ENCODE measurements at regions not wholly inside any gene's neighbourhood (a gene's known extent, or its start where the extent isn't known, plus 50 kb on each side); places are given as distances from the start of the nearest gene placed in this dataset.

DNA sequence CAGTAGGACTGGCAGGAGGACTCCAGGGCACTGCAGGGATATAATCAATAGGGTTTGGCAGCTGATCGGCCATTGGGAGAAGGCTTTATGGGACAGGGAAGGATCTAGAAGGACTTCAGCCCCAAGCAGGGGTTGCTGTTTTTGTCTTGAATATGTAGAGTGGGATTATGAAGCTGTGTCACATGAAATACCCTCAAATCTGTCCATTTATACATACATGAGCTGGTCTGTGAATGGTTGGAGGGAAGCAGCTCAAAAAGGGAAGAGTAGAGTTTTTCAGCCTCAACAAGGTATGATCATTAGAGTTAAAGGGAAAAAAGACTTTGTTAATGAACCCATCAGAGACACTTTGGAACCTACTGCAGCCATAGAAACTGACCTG lies 98.2 kb upstream of the ZNF217 start:
- TF ChIP-seq REST (IDR thresholded peaks at IDR 0.05; ENCODE audit: low read depth) (no peak), TEAD4 (IDR thresholded peaks at IDR 0.05) (no peak), MAX (IDR thresholded peaks at IDR 0.05) (no peak), RAD21 (IDR thresholded peaks at IDR 0.05; ENCODE audit: low read depth) (no peak), FOXM1 (IDR thresholded peaks at IDR 0.05; ENCODE audit: borderline replicate concordance, low read depth) (no peak)
- TF ChIP-seq, protein P1, sequence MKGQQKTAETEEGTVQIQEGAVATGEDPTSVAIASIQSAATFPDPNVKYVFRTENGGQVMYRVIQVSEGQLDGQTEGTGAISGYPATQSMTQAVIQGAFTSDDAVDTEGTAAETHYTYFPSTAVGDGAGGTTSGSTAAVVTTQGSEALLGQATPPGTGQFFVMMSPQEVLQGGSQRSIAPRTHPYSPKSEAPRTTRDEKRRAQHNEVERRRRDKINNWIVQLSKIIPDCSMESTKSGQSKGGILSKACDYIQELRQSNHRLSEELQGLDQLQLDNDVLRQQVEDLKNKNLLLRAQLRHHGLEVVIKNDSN (IDR thresholded peaks at IDR 0.05), result no peak

DNA sequence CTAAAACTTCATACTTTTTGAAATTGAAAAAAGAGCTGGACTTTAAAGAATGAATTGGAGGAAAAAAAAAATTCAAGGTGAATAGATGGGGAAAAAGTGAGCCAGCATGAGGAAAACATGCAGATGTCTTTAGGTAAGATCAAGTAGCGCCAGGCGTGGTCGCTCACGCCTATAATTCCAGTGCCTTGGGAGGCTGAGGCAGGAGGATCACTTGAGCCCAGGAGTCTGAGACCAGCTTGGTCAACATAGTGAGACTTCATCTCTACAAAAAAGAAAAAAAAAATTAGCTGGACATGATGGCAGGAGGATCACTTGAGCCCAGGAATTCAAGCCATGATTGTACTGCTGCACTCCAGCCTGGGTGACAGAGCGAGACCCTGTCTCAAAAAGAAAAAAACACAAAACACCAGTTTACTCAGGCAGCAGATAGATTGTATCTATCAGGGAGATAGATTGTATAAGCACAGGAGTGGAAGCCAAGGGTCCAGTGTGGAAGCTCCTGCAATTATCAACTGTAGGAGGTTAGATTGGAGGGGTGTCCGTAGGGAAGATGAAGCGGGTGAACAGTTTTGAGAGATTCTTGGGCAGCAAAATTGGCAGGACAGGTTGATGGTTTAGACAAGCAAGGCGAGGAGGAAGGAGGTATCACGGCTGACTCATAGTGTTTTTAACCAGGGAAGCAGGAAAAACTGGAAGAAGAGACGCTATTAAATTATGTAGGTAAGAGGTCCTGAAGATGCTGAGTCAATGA lies 97.6 kb upstream of the ZNF217 start:
- TF ChIP-seq MAX (IDR thresholded peaks at IDR 0.05) (no peak), YY1 (IDR thresholded peaks at IDR 0.05; ENCODE audit: low read depth) (no peak), NFIC (IDR thresholded peaks at IDR 0.05) (no peak), REST (IDR thresholded peaks at IDR 0.05; ENCODE audit: low read depth) (no peak), EP300 (IDR thresholded peaks at IDR 0.05; ENCODE audit: borderline replicate concordance) (no peak), CEBPB (IDR thresholded peaks at IDR 0.05) (no peak), TEAD4 (IDR thresholded peaks at IDR 0.05) (no peak), CREB1 (IDR thresholded peaks at IDR 0.05; ENCODE audit: low read depth) (no peak), FOXM1 (IDR thresholded peaks at IDR 0.05; ENCODE audit: borderline replicate concordance, low read depth) (no peak), TCF12 (IDR thresholded peaks at IDR 0.05; ENCODE audit: low read depth) (no peak), EGR1 (IDR thresholded peaks at IDR 0.05) (no peak), ZBTB7A (IDR thresholded peaks at IDR 0.05; ENCODE audit: low read depth) (no peak), TAF1 (IDR thresholded peaks at IDR 0.05; ENCODE audit: low read depth) (no peak), RAD21 (IDR thresholded peaks at IDR 0.05; ENCODE audit: low read depth) (no peak)
- TF ChIP-seq, protein P1 (IDR thresholded peaks at IDR 0.05), result no peak

DNA sequence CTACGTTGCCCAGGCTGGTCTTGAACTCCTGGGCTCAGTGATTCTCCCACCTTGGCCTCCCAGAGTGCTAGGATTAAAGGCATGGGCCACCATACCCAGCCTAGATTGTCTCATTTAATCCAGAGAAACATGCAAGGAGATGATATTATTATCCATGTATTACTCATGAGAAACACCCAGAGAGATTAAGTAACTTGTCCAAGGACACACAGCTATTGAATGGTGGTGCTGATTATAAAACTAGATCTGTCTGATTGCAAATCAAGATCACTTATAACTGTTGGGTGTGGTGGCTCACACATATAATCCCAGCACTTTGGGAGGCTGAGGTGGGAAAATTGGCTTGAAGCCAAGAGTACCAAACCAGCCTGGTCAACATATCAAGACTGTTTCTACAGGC lies 94.4 kb upstream of the ZNF217 start:
- TF ChIP-seq TEAD4 (IDR thresholded peaks at IDR 0.05) (no peak), TAF1 (IDR thresholded peaks at IDR 0.05; ENCODE audit: low read depth) (no peak), CREB1 (IDR thresholded peaks at IDR 0.05; ENCODE audit: low read depth) (no peak), EGR1 (IDR thresholded peaks at IDR 0.05) (no peak), NFIC (IDR thresholded peaks at IDR 0.05) (peak; percentile 37; the same call in 1 of the 2 replicates), CEBPB (IDR thresholded peaks at IDR 0.05) (no peak)

DNA sequence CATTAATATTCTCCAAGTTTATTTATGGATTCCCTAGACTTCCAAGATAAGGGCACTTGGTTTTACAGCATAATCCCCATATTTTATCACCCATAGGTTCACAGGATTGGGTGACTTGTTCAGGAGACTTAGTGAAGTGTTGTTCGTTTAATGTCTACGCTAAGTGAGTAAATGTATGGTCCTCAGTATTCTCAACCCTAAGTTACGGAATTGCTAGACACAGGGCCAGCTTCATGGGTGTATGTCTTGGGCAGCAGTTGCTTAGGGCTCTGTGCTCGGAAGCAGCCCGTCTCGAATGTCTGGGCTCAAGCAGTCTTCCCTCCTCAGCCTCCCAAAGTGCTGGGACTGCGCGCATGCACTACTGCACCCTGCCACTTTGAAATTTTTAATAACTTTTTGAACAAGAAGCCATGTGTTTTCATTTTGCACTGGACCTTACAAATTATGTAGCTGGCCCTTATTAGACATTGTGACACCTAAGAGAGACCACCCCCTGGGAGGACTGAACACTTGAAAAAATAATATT lies 91.5 kb upstream of the ZNF217 start:
- TF ChIP-seq TAF1 (IDR thresholded peaks at IDR 0.05; ENCODE audit: low read depth), result no peak
- no peak for TF ChIP-seq RAD21 (IDR thresholded peaks at IDR 0.05; ENCODE audit: low read depth)
- TF ChIP-seq MAX (IDR thresholded peaks at IDR 0.05), result no peak
- TF ChIP-seq CEBPB (IDR thresholded peaks at IDR 0.05), result no peak
- TF ChIP-seq, protein P1 (IDR thresholded peaks at IDR 0.05), result no peak
- TF ChIP-seq ZBTB7A (IDR thresholded peaks at IDR 0.05; ENCODE audit: low read depth), result no peak
- no peak for TF ChIP-seq TCF12 (IDR thresholded peaks at IDR 0.05; ENCODE audit: low read depth)
- TF ChIP-seq NFIC (IDR thresholded peaks at IDR 0.05), result no peak
- no peak for TF ChIP-seq REST (IDR thresholded peaks at IDR 0.05; ENCODE audit: low read depth)
- TF ChIP-seq TEAD4 (IDR thresholded peaks at IDR 0.05), result no peak
- TF ChIP-seq CREB1 (IDR thresholded peaks at IDR 0.05; ENCODE audit: low read depth), result no peak
- TF ChIP-seq YY1 (IDR thresholded peaks at IDR 0.05; ENCODE audit: low read depth), result no peak
- TF ChIP-seq EP300 (IDR thresholded peaks at IDR 0.05; ENCODE audit: borderline replicate concordance), result no peak
- no peak for TF ChIP-seq EGR1 (IDR thresholded peaks at IDR 0.05)
- no peak for TF ChIP-seq FOXM1 (IDR thresholded peaks at IDR 0.05; ENCODE audit: borderline replicate concordance, low read depth)

All from Ishikawa (cell line).